ENCODE measurements at regions not wholly inside any gene's neighbourhood (a gene's known extent, or its start where the extent isn't known, plus 50 kb on each side); places are given as distances from the start of the nearest gene placed in this dataset.
"Not testable (repeated sequence)": the region's sequence is repeated elsewhere in the genome, so short reads cannot be mapped to it uniquely, and the experiment has no call there.

DNA sequence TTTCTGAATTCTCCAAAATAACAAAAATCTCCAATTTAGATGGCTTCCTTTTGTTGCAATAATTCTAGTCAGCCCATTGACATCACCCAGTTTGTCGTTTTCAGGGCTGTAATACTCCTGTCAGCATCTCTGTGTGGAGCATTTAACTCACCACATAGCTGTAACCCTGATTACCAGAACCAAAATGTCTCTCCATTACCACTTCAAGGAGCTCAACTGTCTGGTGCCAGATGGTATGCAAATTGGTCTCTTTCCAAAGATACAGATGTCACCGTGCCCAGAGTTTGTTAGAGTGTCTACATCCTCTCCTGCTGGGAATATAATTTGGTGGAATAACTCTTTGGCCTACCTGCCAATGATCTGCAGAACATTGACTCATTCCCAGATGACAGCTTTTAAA is 350.3 kb upstream of the POT1 start:
- H3K27ac Mint-ChIP-seq: no peak overlapping the region
- H3K27me3 Mint-ChIP-seq: no peaks in the 10 kb centered on the region
- H3K4me3 Mint-ChIP-seq (ENCODE audit: low read depth): no peak overlapping the region
- no peaks in the 10 kb centered on the region for H3K36me3 Mint-ChIP-seq (ENCODE audit: insufficient read depth)
- no peaks in the 10 kb centered on the region for H3K4me1 Mint-ChIP-seq (ENCODE audit: low read depth)
- DNase-seq (ENCODE audit: low spot score, unreplicated experiment): no peak
- TF ChIP-seq, protein P1, sequence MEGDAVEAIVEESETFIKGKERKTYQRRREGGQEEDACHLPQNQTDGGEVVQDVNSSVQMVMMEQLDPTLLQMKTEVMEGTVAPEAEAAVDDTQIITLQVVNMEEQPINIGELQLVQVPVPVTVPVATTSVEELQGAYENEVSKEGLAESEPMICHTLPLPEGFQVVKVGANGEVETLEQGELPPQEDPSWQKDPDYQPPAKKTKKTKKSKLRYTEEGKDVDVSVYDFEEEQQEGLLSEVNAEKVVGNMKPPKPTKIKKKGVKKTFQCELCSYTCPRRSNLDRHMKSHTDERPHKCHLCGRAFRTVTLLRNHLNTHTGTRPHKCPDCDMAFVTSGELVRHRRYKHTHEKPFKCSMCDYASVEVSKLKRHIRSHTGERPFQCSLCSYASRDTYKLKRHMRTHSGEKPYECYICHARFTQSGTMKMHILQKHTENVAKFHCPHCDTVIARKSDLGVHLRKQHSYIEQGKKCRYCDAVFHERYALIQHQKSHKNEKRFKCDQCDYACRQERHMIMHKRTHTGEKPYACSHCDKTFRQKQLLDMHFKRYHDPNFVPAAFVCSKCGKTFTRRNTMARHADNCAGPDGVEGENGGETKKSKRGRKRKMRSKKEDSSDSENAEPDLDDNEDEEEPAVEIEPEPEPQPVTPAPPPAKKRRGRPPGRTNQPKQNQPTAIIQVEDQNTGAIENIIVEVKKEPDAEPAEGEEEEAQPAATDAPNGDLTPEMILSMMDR (IDR thresholded peaks at IDR 0.05; ENCODE audit: unreplicated experiment): no peak
- H3K9me3 Mint-ChIP-seq (ENCODE audit: low read depth): peaks cover 7% of the 10 kb centered on the region

DNA sequence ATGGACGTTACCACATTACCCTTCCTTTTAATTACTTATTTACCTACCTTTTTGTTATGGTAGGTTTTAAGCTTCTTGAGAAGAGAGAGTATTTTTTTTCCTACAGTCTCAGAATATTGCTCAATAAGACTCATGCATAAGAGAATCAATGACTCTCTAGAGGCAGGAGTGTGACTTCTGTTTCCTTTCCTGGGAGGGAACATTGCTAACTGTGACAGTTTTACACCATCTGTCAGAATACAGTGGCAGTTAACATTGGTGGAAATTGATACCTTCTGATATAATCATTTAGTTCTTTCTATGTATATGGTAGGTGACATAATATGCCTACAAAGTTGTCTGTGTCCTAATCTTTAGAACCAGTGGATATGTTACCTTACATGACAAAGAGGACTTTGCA is 348.7 kb upstream of the POT1 start:
- TF ChIP-seq, protein P1 (IDR thresholded peaks at IDR 0.05; ENCODE audit: unreplicated experiment): no peak
- Mint-ChIP-seq H3K36me3 (ENCODE audit: insufficient read depth) (no peaks in the 10 kb centered on the region), H3K27ac (no peak overlapping the region), H3K4me3 (ENCODE audit: low read depth) (no peak overlapping the region), H3K9me3 (ENCODE audit: low read depth) (peaks cover 16% of the 10 kb centered on the region), H3K27me3 (no peaks in the 10 kb centered on the region), H3K4me1 (ENCODE audit: low read depth) (no peaks in the 10 kb centered on the region)
- DNase-seq (ENCODE audit: low spot score, unreplicated experiment): no peak

DNA sequence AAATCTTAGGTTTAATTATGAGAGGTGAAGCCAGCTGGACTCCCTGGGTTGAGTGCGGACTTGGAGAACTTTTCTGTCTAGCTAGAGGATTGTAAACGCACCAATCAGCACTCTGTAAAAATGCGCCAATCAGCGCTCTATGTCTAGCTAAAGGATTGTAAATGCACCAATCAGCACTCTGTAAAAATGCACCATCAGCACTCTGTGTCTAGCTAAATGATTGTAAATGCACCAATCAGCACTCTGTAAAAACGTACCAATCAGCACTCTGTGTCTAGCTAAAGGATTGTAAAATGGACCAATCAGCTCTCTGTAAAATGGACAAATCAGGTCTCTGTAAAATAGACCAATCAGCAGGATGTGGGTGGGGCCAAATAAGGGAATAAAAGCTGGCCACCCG is 345.1 kb upstream of the POT1 start:
- H3K9me3 Mint-ChIP-seq (ENCODE audit: low read depth): peaks cover 16% of the 10 kb centered on the region
- H3K36me3 Mint-ChIP-seq (ENCODE audit: insufficient read depth); H3K4me3 Mint-ChIP-seq (ENCODE audit: low read depth); H3K27ac Mint-ChIP-seq; H3K27me3 Mint-ChIP-seq; H3K4me1 Mint-ChIP-seq (ENCODE audit: low read depth); DNase-seq (ENCODE audit: low spot score, unreplicated experiment): not testable (repeated sequence)

DNA sequence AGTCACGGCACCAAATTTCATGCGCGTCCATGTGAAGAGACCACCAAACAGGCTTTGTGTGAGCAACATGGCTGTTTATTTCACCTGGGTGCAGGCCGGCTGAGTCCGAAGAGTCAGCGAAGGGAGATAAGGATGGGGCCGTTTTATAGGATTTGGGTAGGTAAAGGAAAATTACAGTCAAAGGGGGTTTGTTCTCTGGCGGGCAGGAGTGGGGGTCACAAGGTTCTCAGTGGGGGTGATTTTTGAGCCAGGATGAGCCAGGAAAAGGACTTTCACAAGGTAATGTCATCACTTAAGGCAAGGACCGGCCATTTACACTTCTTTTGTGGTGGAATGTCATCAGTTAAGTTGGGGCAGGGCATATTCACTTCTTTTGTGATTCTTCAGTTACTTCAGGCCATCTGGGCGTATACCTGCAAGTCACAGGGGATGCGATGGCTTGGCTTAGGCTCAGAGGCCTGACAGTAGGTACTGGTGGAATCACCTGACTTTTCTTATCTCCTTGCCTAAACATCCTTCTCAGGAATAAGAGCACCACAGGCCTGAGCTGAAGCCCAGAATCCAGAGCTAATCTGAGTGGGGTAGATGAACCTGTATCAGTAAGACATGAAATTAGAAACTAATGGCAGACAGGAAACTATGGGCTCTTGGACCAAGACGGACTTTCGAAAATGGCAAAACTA is 334.7 kb upstream of the POT1 start:
- H3K27ac Mint-ChIP-seq; H3K36me3 Mint-ChIP-seq (ENCODE audit: insufficient read depth); H3K9me3 Mint-ChIP-seq (ENCODE audit: low read depth): not testable (repeated sequence)

DNA sequence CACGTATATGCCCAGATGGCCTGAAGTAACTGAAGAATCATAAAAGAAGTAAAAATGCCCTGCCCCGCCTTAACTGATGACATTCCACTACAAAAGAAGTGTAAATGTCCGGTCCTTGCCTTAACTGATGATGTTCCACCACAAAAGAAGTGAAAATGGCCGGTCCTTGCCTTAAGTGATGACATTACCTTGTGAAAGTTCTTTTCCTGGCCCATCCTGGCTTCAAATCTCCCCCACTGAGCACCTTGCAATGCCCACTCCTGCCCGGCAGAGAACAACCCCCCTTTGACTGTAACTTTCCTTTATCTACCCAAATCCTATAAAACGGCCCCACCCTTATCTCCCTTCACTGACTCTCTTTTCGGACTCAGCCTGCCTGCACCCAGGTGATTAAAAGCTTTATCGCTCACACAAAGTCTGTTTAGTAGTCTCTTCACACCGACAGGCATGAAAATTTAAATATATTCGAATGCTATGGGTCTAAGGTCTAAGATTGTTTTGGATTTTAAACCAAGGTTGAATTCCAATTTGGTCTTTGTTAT is 329.3 kb upstream of the POT1 start:
- DNase-seq (ENCODE audit: low spot score, unreplicated experiment); H3K4me3 Mint-ChIP-seq (ENCODE audit: low read depth); H3K27ac Mint-ChIP-seq; H3K36me3 Mint-ChIP-seq (ENCODE audit: insufficient read depth); H3K9me3 Mint-ChIP-seq (ENCODE audit: low read depth): not testable (repeated sequence)
- Mint-ChIP-seq H3K4me1 (ENCODE audit: low read depth) (peaks cover 40% of the 10 kb centered on the region), H3K27me3 (peaks cover 35% of the 10 kb centered on the region)

More for the DNA sequence above, 334.7 kb upstream of the POT1 start:
- not testable (repeated sequence) for H3K4me3 Mint-ChIP-seq (ENCODE audit: low read depth); H3K4me1 Mint-ChIP-seq (ENCODE audit: low read depth); DNase-seq (ENCODE audit: low spot score, unreplicated experiment)
- peaks cover 45% of the 10 kb centered on the region for H3K27me3 Mint-ChIP-seq

DNA sequence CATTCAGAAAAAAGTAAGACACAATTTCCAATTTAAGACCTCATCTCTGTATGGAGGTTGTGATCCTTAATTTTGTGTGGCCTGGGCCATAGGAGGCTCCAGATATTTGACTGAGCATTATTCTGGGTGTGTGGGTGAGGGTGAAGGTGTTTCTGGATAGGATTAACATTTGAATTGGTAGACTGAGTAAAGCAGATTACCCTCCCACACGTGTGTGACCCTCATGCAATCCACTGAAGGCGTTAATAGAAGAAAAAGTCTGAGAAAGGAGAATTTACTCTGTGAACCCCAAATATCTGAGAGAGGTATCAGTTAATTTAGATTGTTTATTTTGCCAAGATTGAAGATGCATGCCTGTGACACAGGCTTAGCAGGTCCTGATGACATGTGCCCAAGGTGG is 328.0 kb upstream of the POT1 start:
- no peak overlapping the region for H3K4me3 Mint-ChIP-seq (ENCODE audit: low read depth)
- TF ChIP-seq, protein P1 (IDR thresholded peaks at IDR 0.05; ENCODE audit: unreplicated experiment): no peak
- no peaks in the 10 kb centered on the region for H3K9me3 Mint-ChIP-seq (ENCODE audit: low read depth)
- H3K27ac Mint-ChIP-seq: no peak overlapping the region
- H3K27me3 Mint-ChIP-seq: peaks cover 22% of the 10 kb centered on the region
- no peaks in the 10 kb centered on the region for H3K36me3 Mint-ChIP-seq (ENCODE audit: insufficient read depth)
- DNase-seq (ENCODE audit: low spot score, unreplicated experiment): no peak
- H3K4me1 Mint-ChIP-seq (ENCODE audit: low read depth): peaks cover 41% of the 10 kb centered on the region

DNA sequence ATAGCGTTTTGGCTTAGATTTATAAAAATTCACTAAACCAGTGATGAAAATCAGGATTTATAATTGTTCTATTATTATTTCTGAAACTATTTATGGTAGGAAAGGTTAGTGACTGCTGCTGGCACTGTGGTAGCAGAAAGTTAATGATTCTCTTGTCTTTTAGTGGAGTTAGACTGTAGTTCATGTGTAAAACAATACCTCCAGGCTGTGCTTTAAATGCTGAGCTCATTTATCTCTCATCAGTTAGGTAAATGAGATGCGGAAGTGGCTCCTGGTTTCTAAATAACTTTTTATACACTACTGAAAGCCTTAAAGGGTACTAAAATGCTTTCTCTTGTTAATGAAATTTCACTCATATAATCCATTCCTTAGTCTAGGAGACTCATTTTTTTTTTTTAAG is 326.8 kb upstream of the POT1 start:
- TF ChIP-seq, protein P1 (IDR thresholded peaks at IDR 0.05; ENCODE audit: unreplicated experiment): no peak
- H3K36me3 Mint-ChIP-seq (ENCODE audit: insufficient read depth): no peaks in the 10 kb centered on the region
- no peaks in the 10 kb centered on the region for H3K9me3 Mint-ChIP-seq (ENCODE audit: low read depth)
- peaks cover 11% of the 10 kb centered on the region for H3K27me3 Mint-ChIP-seq
- peak overlapping the region; percentile 40 for H3K27ac Mint-ChIP-seq
- H3K4me1 Mint-ChIP-seq (ENCODE audit: low read depth): peaks cover 41% of the 10 kb centered on the region
- no peak for DNase-seq (ENCODE audit: low spot score, unreplicated experiment)
- no peak overlapping the region for H3K4me3 Mint-ChIP-seq (ENCODE audit: low read depth)

Data from progenitor cell of endocrine pancreas (in vitro differentiated cells).